GM12891 (cell line): ENCODE measurements at regions not wholly inside any gene's neighbourhood (a gene's known extent, or its start where the extent isn't known, plus 50 kb on each side); places are given as distances from the start of the nearest gene placed in this dataset.

Source experiments
- DNase-seq: peaks from one replicate; pipeline ENCODE4 v3.0.0; 2011; ENCODE audit warnings: low spot score; ENCODE audit not compliant: insufficient read length
- FAIRE-seq: peaks from 2 replicates; lab custom pipeline; 2011; peaks lifted over from hg19 to GRCh38; lab: Jason Lieb, UNC
- PAX5 ChIP-seq: IDR thresholded peaks from 2 replicates; pipeline ENCODE4 v1.6.1; 2011; ENCODE audit warnings: low read length, moderate library complexity, mild to moderate bottlenecking; ENCODE audit not compliant: insufficient read depth, severe bottlenecking
- POLR2A ChIP-seq: IDR thresholded peaks from 2 replicates; pipeline ENCODE4 v1.6.1; 2011; ENCODE audit warnings: low read depth, low read length, control low read depth
- POLR2AphosphoS5 ChIP-seq: IDR thresholded peaks from 2 replicates; pipeline ENCODE4 v1.6.1; 2011; ENCODE audit warnings: low read depth, low read length, control low read depth
- POU2F2 ChIP-seq: IDR thresholded peaks from 2 replicates; pipeline ENCODE4 v1.6.1; 2011; ENCODE audit warnings: low read depth, mild to moderate bottlenecking, control low read depth, low read length, moderate library complexity
- SPI1 ChIP-seq: IDR thresholded peaks from 2 replicates; pipeline ENCODE4 v1.6.1; 2011; ENCODE audit warnings: low read depth, low read length, control low read depth
- TAF1 ChIP-seq: IDR thresholded peaks from 2 replicates; pipeline ENCODE4 v1.6.1; 2011; ENCODE audit warnings: low read depth, low read length, control low read depth

DNA sequence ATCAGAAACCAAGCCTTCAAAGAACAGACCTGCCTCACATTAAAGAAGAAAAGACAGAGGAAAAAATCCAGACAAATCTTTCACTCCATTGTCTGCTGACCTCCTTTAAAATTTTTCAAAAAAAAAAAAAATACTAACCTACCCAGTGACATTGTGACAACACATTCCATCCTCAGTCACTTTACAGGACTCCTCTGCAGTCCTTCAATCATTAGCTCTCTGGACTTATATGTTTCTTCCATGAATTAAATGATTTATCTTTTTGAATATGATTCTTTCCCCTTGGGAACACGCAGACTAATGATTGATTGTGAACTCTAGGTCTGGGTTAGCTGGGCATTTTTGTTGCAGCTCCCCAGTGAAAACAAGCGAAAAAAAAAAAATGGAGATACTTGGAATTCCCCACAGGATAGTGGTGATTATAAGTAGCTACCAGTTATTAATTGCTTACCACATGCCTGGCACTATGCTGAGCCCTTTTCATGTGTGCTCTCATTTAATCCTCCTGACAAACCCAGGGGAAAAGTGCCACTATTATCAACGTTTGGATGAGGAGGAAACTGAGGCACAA is 261.3 kb upstream of the NCKAP5 start:
- no peak for FAIRE-seq
- DNase-seq, result no peak

DNA sequence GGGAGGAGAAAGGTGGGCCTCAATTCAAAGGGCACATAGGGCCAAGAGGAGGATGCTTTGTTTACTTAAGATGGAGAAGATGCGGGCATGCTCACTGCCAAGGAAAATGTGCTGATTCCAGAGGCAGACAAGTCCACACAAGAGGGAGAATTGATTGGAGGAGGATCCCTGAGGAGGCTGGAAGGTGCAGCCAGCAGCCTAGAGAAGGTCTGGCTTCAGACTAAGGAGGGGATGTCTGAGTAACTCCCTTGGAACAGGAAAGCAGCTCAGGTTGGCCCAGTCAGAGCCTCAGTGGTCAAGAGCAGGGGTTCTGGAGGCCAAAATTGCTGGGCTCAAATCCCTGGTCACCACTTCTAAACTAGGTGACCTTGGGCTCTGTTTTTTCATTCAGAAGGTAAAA is 265.5 kb upstream of the NCKAP5 start:
- TF ChIP-seq POU2F2 (no peak), PAX5 (no peak), POLR2A (no peak), POLR2AphosphoS5 (no peak), SPI1 (no peak)
- FAIRE-seq, result no peak
- DNase-seq, result no peak

More for the DNA sequence above, 261.3 kb upstream of the NCKAP5 start:
- TF ChIP-seq TAF1, result no peak
- no peak for TF ChIP-seq POLR2A
- no peak for TF ChIP-seq PAX5
- no peak for TF ChIP-seq POU2F2
- TF ChIP-seq POLR2AphosphoS5, result no peak
- TF ChIP-seq SPI1, result no peak

DNA sequence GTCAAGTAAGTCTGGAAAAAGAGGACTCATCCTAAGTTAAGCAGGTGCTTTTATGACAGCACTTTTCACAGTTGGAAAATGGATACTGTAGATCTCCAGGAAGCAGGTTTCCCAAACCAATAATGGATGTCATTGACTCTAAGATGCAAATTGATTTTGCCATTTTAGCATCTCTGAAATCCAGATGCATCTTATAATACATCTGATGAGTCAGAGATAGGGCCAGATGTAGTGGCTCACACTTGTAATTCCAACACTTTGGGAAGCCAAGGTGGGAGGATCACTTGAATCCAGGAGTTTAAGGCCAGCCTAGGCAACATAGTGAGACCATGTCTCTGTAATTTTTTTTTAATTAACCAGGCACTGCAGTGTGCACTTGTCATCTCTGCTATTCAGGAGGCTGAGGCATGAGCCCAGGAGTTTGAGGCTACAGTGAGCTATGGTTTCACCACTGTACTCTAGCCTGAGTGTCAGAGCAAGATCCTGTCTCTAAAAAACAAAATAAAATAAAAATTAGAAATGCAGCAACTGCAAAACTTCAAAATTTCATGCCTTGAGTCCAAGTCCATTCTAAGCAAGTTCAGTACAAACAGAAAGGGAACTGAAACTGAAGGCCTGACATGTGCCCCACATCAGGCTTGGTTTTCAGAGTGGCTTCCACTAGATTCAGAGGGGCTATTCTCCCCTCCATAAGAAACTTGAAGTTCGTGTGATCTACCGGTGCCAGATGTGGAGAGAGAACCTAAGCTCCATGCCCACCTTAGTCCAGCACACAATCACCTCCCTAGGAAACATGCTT is 267.8 kb upstream of the NCKAP5 start:
- no peak for TF ChIP-seq TAF1
- no peak for TF ChIP-seq POU2F2
- TF ChIP-seq POLR2A, result no peak
- peak; percentile 97 for TF ChIP-seq SPI1
- TF ChIP-seq PAX5, result no peak
- no peak for TF ChIP-seq POLR2AphosphoS5
- FAIRE-seq, result no peak
- peak; percentile 38 for DNase-seq

DNA sequence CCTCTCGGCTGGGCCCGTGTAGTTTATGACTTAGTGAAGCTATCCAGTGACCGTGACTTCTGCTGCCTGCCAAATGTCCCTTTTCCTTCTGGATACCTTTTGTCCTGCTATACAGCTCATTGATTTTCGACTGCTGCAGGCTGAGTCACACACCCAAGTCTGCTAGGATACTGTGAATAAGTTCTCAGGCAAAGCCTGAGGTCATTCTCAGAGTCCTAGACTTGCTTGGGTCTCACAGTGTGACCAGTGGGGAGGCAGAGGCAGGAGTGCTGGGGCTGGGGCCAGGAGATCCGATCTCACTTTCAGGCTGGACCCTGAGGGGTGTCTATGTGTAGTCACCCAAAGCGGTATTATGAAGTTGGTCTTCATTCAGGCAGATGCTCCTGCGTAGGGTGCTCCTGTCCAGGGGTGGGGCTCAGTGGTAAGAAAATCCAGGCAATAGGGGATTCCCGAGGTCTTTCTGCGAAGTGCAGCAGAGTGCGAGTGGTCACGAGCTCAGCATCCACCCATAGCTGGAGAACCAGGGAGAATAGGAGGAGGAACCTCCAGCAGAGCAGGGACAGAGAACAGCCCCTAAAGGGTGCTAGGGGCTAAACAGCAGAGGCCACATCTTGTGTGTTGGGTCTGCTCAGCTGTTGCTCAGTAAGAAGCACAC is 268.6 kb upstream of the NCKAP5 start:
- no peak for DNase-seq
- TF ChIP-seq SPI1 (no peak), PAX5 (no peak), POLR2AphosphoS5 (no peak), POU2F2 (no peak), TAF1 (no peak), POLR2A (no peak)
- FAIRE-seq, result no peak

DNA sequence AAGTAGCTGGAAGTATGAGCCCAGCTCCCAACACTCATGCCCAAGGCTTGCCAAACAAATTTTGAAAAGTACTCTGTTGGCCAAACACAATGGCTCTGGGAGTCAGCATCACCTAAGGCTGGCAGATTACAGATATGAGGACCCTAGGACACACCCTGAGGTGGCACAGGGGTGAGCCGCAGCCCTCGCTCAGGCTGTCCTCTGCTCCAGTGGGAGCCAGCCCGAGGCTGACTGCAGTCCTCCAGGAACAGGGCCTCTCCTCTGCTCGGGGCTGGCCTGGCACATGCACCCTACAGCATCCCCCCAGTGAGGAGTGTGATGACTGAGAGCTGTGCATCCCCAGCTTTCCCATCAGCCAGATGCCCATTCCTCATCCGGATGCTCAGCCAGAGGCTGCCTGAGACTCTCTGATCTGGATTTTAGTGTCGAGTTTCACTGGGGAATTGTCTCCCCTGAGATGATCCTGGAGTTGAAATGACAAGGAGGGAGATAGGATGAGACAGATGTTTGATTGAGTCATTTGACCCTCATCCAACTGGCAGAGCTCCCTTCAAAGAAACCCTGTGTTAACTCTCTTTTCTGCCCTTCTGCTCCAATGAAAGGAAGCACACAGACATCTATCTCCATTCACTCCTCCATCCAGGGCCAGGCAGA is 269.3 kb upstream of the NCKAP5 start:
- DNase-seq, result no peak
- FAIRE-seq, result no peak
- TF ChIP-seq POLR2A, result no peak
- no peak for TF ChIP-seq TAF1
- TF ChIP-seq POU2F2, result no peak
- TF ChIP-seq PAX5, result no peak
- TF ChIP-seq SPI1, result no peak
- no peak for TF ChIP-seq POLR2AphosphoS5

DNA sequence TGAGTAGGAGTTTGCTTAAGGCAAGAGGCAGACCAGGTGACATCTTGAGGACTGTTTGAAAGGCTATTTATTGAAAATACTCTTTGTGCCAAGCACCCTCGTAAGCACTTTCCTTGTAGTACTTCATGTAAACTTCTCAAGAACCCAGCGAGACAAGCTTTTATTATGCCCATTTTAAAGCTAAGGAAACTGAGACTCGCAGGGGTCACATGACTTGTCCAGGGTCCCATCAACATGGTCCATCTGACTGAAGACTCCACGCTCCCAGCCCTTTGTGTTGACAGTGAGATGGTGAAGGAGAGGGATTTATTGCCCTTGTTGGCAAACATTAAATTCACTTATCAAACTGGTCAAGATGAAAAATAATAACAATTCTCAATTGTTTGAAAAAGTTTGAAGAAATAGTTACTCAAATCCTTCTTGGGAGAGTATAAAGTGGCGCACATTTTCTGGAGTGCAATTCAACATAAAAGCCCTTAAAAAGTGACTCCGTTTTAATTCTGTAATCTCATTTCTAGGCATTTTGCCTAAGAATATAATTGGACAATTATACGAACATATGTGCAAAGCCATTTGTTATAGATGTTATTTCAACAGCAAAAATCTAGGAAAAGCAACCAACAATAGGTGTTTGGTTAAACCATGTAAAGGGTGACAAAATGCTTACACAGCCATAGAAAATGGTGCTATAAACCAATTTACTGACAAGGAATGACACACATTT is 270.5 kb upstream of the NCKAP5 start:
- FAIRE-seq (no peak), DNase-seq (no peak)
- TF ChIP-seq PAX5 (no peak), POLR2A (no peak), POU2F2 (no peak), TAF1 (no peak), POLR2AphosphoS5 (no peak), SPI1 (no peak)

DNA sequence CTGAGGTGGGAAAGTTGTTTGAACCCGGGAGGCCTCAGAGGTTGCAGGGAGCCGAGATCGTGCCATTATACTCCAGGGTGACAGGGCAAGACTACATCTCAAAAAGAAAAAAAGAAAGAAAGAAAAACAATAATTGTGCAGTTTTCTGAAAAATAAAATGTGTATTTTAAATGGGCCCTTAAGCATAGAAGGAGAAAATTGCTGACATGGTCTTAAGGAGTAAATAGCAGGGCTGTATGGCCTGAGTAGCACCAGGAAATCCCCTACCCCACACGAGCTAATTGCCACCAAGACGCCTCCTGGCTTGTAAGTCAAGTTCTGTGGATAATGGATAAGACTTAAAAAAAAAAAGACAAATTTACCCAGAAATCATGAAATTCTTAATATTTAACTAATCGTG is 271.4 kb upstream of the NCKAP5 start:
- TF ChIP-seq SPI1, result no peak
- no peak for TF ChIP-seq PAX5
- TF ChIP-seq TAF1, result no peak
- TF ChIP-seq POLR2AphosphoS5, result no peak
- no peak for TF ChIP-seq POLR2A
- no peak for TF ChIP-seq POU2F2
- FAIRE-seq (no peak), DNase-seq (no peak)

DNA sequence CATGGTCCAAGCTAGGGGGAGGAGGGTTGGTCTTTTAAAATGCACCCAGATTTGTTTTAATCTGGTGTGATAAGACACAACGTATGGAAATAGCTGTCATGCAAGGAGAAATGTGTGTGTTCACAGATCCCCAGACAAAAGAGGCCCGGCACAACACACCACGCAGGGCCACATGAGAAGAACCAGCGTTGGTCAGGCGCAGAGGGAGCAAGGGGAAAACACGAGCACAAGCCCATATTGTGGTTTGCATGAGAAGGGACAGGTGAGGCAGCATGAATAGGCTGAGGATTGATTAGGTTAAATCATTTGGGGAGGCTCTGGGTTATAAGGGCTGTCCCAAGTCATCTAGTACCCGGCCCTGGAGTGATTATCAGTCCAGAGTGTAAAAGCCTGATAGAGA is 272.5 kb upstream of the NCKAP5 start:
- DNase-seq, result no peak
- TF ChIP-seq PAX5 (no peak), POLR2AphosphoS5 (no peak), POU2F2 (no peak), TAF1 (no peak), SPI1 (no peak), POLR2A (no peak)
- FAIRE-seq, result no peak

DNA sequence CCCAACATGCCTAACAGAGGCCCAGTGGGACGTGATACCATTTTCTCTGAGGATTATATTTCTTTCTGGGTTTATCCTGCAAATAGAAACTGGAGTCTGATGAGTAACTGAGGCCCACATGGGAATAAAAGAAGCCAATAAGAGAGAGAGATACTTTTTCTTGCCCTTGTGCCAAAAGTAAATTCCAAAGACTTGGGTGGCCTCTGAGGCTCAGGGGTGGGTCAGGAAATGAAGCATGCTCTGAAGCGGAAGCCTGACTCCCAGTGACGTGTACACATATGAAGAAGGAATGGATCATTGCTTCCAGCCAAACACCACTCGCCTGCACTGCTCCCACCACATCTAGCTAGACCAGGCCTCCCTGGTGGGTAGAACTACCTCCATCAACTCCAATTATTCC is 273.6 kb upstream of the NCKAP5 start:
- TF ChIP-seq SPI1, result no peak
- no peak for TF ChIP-seq TAF1
- no peak for TF ChIP-seq POLR2AphosphoS5
- no peak for TF ChIP-seq POU2F2
- FAIRE-seq, result no peak
- no peak for DNase-seq
